Right cardiac atrium (tissue), 5 donors: ENCODE measurements at regions not wholly inside any gene's neighbourhood (a gene's known extent, or its start where the extent isn't known, plus 50 kb on each side); places are given as distances from the start of the nearest gene placed in this dataset.

Experiments
- ATAC-seq, 2 donors: fragments of 200-7000 bp; cut with Tn5 transposase; one replicate each; pipeline versions ENCODE4 v1.8.0 to v1.9.1; 2020; ENCODE audit warnings: moderate library complexity in 2 of 2, mild to moderate bottlenecking in 1 of 2
- DNase-seq, 3 donors: peaks; one replicate each; pipeline ENCODE4 v3.0.0-alpha.2; 2020
- H3K27ac ChIP-seq: one replicate; pipeline ENCODE4 v1.5.1; 2013; ENCODE audit warnings: mild to moderate bottlenecking, low read length, control low read depth, moderate library complexity
- H3K27me3 ChIP-seq: one replicate; pipeline ENCODE4 v1.6.1; 2013; ENCODE audit not compliant: control insufficient read depth, insufficient read depth
- H3K4me1 ChIP-seq: one replicate; pipeline ENCODE4 v1.6.1; 2013; ENCODE audit warnings: low read length; ENCODE audit not compliant: control insufficient read depth, insufficient read depth
- H3K4me3 ChIP-seq: one replicate; pipeline ENCODE4 v1.5.1; 2013; ENCODE audit warnings: low read length, control low read depth
- H3K9me3 ChIP-seq: one replicate; pipeline ENCODE4 v1.6.1; 2013; ENCODE audit warnings: low read length; ENCODE audit not compliant: control insufficient read depth
- WGBS: extraction: QIAGEN DNeasy Blood & Tissue Kit; methylation state at CpG from one replicate; pipeline ENCODE4 v1.1.7; 2013; 5-methylcytosine and 5-hydroxymethylcytosine counted together
- intact Hi-C, 4 donors: fragments of 100-400 bp; cut with DNase I; formaldehyde crosslinking; loops; one replicate each; pipeline versions ENCODE4 v1.11.0 to v1.14.0; 2022 to 2023
- donor health status: healthy with polysubstance abuse.
- donor health status: DM: no; HTN: yes; CAD: no.
- donor health status: DM: no; HTN: no; CAD: no.
- donor health status: DM: no; HTN: yes; CAD: no; lungs with severe emphysema.
- donor health status: DM: yes; HTN: yes; CAD: no.

GRCh38 chr6:145116591-145117178 lies 618.6 kb downstream of the EPM2A start:
- WGBS: 85% methylated on average over 8 of the region's 8 CpGs
- intact Hi-C loops: no loop called here
- Histone ChIP-seq H3K9me3 (no peaks in the 10 kb centered on the region), H3K4me3 (no peak overlapping the region), H3K27me3 (no peaks in the 10 kb centered on the region), H3K4me1 (no peaks in the 10 kb centered on the region), H3K27ac (no peak overlapping the region)
- ATAC-seq (no peak), DNase-seq (no peak)

DNA sequence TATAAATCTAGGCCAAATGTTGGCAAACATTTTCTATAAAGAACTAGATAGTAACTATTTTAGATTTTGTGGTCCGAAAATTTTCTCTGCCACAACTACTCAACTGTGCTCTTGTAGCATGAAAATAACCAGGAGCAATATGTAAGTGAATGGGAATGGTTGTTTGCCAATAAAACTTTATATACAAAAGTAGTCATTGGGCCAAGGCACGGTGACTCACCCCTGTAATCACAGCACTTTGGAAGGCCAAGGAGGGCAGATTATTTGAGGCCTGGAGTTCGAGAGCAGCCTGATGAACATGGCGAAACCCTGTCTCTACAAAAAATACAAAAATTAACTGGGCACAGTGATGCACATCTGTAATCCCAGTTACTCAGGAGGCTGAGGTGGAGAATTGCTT lies 617.1 kb downstream of the EPM2A start:
- ATAC-seq (no peak), DNase-seq (no peak)
- no peak overlapping the region for H3K4me3 ChIP-seq
- H3K27ac ChIP-seq: no peak overlapping the region
- WGBS: 86% methylated on average over 4 of the region's 4 CpGs
- H3K9me3 ChIP-seq: no peaks in the 10 kb centered on the region
- no peaks in the 10 kb centered on the region for H3K4me1 ChIP-seq
- no peaks in the 10 kb centered on the region for H3K27me3 ChIP-seq
- intact Hi-C loops: no loop called here

GRCh38 chr6:145119081-145119480 lies 616.2 kb downstream of the EPM2A start:
- no peak for ATAC-seq
- H3K4me3 ChIP-seq: no peak overlapping the region
- intact Hi-C loops: no loop called here
- DNase-seq: no peak
- H3K27ac ChIP-seq: no peak overlapping the region
- no peaks in the 10 kb centered on the region for H3K27me3 ChIP-seq
- 56% methylated on average over 4 of the region's 4 CpGs for WGBS
- no peaks in the 10 kb centered on the region for H3K4me1 ChIP-seq
- no peaks in the 10 kb centered on the region for H3K9me3 ChIP-seq

GRCh38 chr6:145132709-145133108 lies 602.6 kb downstream of the EPM2A start:
- intact Hi-C loops: no loop called here
- no peak overlapping the region for H3K27ac ChIP-seq
- 96% methylated on average over 2 of the region's 2 CpGs for WGBS
- no peak for ATAC-seq
- H3K9me3 ChIP-seq: no peaks in the 10 kb centered on the region
- no peak for DNase-seq
- no peaks in the 10 kb centered on the region for H3K4me1 ChIP-seq
- no peaks in the 10 kb centered on the region for H3K27me3 ChIP-seq
- no peak overlapping the region for H3K4me3 ChIP-seq

DNA sequence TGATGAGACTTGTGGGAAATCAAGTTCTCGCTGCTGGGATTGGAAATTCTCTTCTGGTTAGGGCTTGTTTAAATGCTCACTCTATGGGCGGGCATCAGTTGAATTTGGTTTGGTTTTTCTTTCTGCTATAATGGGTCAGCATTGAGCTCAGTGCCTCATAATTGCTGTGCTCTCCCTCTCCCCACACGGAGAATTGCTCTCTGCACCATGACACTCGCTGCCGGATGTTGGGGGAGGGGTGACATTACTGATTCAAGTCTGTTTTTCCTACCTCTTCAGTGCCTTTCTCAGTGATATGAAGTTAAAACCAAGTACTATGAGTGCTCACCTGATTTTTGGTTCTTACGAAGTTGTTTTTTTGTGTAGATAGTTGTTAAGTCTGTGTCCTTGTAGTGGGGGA lies 599.6 kb downstream of the EPM2A start:
- WGBS: 94% methylated on average over 6 of the region's 6 CpGs
- ATAC-seq (no peak), DNase-seq (no peak)
- Histone ChIP-seq H3K4me1 (no peaks in the 10 kb centered on the region), H3K4me3 (no peak overlapping the region), H3K27me3 (no peaks in the 10 kb centered on the region), H3K27ac (no peak overlapping the region), H3K9me3 (no peaks in the 10 kb centered on the region)
- intact Hi-C loops: no loop called here

DNA sequence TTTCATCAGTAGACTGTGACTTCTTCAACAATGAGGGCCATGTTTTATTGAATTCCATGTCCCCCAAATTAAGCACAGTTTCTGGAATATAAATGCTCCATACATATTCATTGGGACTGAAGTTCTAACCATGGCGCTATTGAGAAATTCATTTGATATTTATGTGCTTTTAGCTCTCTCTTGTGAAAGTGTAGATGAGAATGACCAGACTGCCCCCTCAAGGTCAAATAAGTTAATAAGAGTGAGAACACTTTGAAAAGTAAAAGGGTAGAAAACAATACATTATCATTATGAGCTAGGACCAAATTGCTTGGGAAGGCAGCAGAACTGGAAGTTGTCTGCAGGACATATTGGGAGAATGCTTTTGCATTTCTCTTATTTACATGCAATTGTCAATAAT lies 597.9 kb downstream of the EPM2A start:
- H3K27ac ChIP-seq: no peak overlapping the region
- intact Hi-C loops: no loop called here
- H3K27me3 ChIP-seq: no peaks in the 10 kb centered on the region
- no peak for DNase-seq
- 65% methylated on average over 1 of the region's 1 CpG for WGBS
- no peak overlapping the region for H3K4me3 ChIP-seq
- ATAC-seq: no peak
- no peaks in the 10 kb centered on the region for H3K4me1 ChIP-seq
- H3K9me3 ChIP-seq: no peaks in the 10 kb centered on the region

- no peaks in the 10 kb centered on the region for H3K27me3 ChIP-seq
- H3K4me3 ChIP-seq: no peak overlapping the region
- H3K4me1 ChIP-seq: no peaks in the 10 kb centered on the region
- H3K27ac ChIP-seq: no peak overlapping the region
- H3K9me3 ChIP-seq: no peaks in the 10 kb centered on the region
- no peak for ATAC-seq
- intact Hi-C loops: no loop called here
- DNase-seq: no peak
Observed at GRCh38 chr6:145138469-145139139, 596.7 kb downstream of the EPM2A start.

DNA sequence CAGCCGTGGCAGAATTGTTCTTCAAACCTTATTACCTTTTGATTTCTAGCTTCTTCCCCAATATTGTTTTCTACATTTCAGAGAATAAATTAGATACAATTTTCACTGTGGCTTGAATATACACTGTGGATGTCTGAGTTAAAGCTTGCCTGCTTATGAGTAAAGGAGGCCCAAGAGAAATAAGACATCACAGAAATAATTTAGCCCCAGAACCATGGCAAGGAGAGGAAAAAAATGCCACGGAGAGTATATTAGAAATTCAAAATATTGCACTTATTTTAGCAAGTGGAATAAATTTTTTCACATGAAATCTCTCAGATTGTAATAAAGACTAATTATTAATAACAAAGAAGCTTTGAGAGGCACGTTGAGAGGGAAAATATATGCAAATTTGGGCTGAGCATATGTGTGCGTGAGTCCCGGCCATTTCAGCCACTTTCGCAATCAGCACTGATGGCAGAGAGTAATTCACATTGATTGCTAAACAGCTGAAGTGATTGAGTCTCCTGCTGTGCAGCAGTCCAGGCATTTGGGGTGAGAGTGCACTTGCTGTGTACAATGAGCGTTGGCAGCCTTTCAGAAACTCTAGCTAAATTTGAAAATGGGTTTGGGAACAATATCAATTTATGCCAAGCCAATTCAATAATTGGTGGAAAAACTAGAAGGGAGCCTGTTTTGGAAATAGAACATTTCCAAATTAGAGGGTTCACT lies 596.0 kb downstream of the EPM2A start:
- H3K4me3 ChIP-seq: no peak overlapping the region
- 72% methylated on average over 7 of the region's 7 CpGs for WGBS

GRCh38 chr6:145139895-145140294 lies 595.4 kb downstream of the EPM2A start:
- no peak overlapping the region for H3K4me3 ChIP-seq
- no peak for DNase-seq
- no peak overlapping the region for H3K27ac ChIP-seq
- no peaks in the 10 kb centered on the region for H3K9me3 ChIP-seq
- ATAC-seq: no peak
- H3K4me1 ChIP-seq: no peaks in the 10 kb centered on the region
- no peaks in the 10 kb centered on the region for H3K27me3 ChIP-seq
- intact Hi-C loops: no loop called here

More for the DNA sequence above, 596.0 kb downstream of the EPM2A start:
- Histone ChIP-seq H3K9me3 (no peaks in the 10 kb centered on the region), H3K4me1 (no peaks in the 10 kb centered on the region), H3K27ac (no peak overlapping the region), H3K27me3 (no peaks in the 10 kb centered on the region)
- intact Hi-C loops: no loop called here
- DNase-seq (no peak), ATAC-seq (no peak)

- no peak for DNase-seq
- Histone ChIP-seq H3K27me3 (no peaks in the 10 kb centered on the region), H3K9me3 (no peaks in the 10 kb centered on the region), H3K4me1 (no peaks in the 10 kb centered on the region), H3K27ac (no peak overlapping the region), H3K4me3 (no peak overlapping the region)
- no peak for ATAC-seq
- intact Hi-C loops: no loop called here
Observed at GRCh38 chr6:145141572-145141971, 593.7 kb downstream of the EPM2A start.

- Histone ChIP-seq H3K4me3 (no peak overlapping the region), H3K27ac (no peak overlapping the region), H3K9me3 (no peaks in the 10 kb centered on the region), H3K4me1 (no peaks in the 10 kb centered on the region), H3K27me3 (no peaks in the 10 kb centered on the region)
- 83% methylated on average over 1 of the region's 1 CpG for WGBS
- intact Hi-C loops: no loop called here
- ATAC-seq (no peak), DNase-seq (no peak)
Observed at GRCh38 chr6:145142958-145143357, 592.4 kb downstream of the EPM2A start.
